ENCODE measurements at regions not wholly inside any gene's neighbourhood (a gene's known extent, or its start where the extent isn't known, plus 50 kb on each side); places are given as distances from the start of the nearest gene placed in this dataset.

- DNase-seq = no peak
These were observed 280.9 kb downstream of the HRH4 start for GRCh38 chr18:24741321-24741720.

GRCh38 chr18:24741965-24742724 is 281.7 kb downstream of the HRH4 start:
- DNase-seq = no peak

GRCh38 chr18:24754583-24755253 is 294.3 kb downstream of the HRH4 start:
- no peak for DNase-seq

GRCh38 chr18:24756385-24756784 is 295.9 kb downstream of the HRH4 start:
- no peak for DNase-seq

- DNase-seq = no peak
These were observed 296.7 kb downstream of the HRH4 start for GRCh38 chr18:24757134-24757533.

- DNase-seq = no peak
These were observed 301.3 kb downstream of the HRH4 start for GRCh38 chr18:24761765-24762164.

GRCh38 chr18:24762511-24762910 is 302.1 kb downstream of the HRH4 start:
- DNase-seq = no peak

GRCh38 chr18:24763765-24764513 is 303.5 kb downstream of the HRH4 start:
- DNase-seq = no peak

- DNase-seq = no peak
These were observed 304.3 kb downstream of the HRH4 start for GRCh38 chr18:24764766-24765165.

GRCh38 chr18:24766376-24766775 is 305.9 kb downstream of the HRH4 start:
- no peak for DNase-seq

GRCh38 chr18:24770311-24771024 is 310.0 kb downstream of the HRH4 start:
- no peak for DNase-seq

GRCh38 chr18:24771300-24771699 is 310.9 kb downstream of the HRH4 start:
- DNase-seq = no peak

GRCh38 chr18:24773101-24773500 is 312.7 kb downstream of the HRH4 start:
- DNase-seq = no peak

- DNase-seq = no peak
These were observed 315.6 kb downstream of the HRH4 start for GRCh38 chr18:24776019-24776418.

- DNase-seq = no peak
These were observed 318.5 kb downstream of the HRH4 start for GRCh38 chr18:24778810-24779418.

- no peak for DNase-seq
These were observed 322.1 kb downstream of the HRH4 start for GRCh38 chr18:24782566-24782965.

GRCh38 chr18:24785019-24785418 is 324.6 kb downstream of the HRH4 start:
- DNase-seq = no peak

GRCh38 chr18:24786027-24786426 is 325.6 kb downstream of the HRH4 start:
- no peak for DNase-seq

GRCh38 chr18:24790347-24790746 is 329.9 kb downstream of the HRH4 start:
- DNase-seq = no peak

GRCh38 chr18:24791751-24792545 is 331.5 kb downstream of the HRH4 start:
- no peak for DNase-seq

GRCh38 chr18:24793742-24794141 is 333.3 kb downstream of the HRH4 start:
- no peak for DNase-seq

GRCh38 chr18:24795129-24795528 is 334.7 kb downstream of the HRH4 start:
- DNase-seq = no peak

Data from NCI-H1694 treated with DMSO at 0.1 percent for 48 hours (cell line).